NCI-H1417 (cell line): ENCODE measurements at regions not wholly inside any gene's neighbourhood (a gene's known extent, or its start where the extent isn't known, plus 50 kb on each side); places are given as distances from the start of the nearest gene placed in this dataset.

ENCODE experiments used
- DNase-seq, 3 experiments: peaks; one replicate each; lab custom pipeline; 2025; lab: John Stamatoyannopoulos, UW

DNA sequence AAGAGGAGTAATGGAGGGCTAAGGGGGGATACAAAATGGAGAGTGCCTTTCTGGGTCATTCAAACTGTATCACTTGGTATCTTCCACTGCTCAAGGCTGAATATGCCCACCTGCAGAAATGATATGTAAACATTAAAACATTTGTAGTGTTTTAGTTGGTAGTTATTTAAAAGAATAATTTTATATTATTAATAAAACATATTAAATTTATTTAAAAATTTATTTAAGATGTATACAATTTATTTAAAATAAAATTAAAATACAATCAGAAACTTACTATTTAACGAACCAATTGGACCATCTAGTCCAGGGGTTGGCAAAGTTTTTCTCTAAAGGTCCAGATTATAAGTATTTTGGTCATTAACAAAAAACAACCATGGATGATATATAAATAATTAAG lies 308.5 kb downstream of the PLK2 start:
- no peak for DNase-seq

GRCh38 chr5:58150926-58151325 lies 309.0 kb downstream of the PLK2 start:
- no peak for DNase-seq

DNA sequence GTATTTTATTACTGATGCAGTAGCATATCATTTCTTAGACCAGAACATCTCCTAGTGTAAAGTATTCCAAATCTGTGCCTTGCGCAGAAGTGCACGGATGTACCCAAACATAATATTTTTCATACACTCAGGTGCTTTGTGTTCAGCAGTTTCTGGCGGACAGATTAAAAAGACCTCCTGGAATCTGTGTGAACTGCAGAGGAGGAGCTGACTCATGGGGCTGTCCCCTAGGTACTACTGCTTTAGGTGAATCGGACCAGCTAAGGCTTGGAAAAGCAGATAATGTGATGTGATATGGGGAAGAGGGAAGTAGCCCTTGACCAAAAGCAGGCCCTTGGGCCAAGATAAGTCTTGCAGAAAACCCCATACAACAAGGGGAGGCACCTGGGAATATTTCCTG lies 310.1 kb downstream of the PLK2 start:
- no peak for DNase-seq

- peak in 2 of 3 experiments; percentile 44 to 63 for DNase-seq
These were observed 310.5 kb downstream of the PLK2 start for GRCh38 chr5:58149345-58149744.

- no peak for DNase-seq
These were observed 311.6 kb downstream of the PLK2 start for GRCh38 chr5:58148254-58148775.

DNA sequence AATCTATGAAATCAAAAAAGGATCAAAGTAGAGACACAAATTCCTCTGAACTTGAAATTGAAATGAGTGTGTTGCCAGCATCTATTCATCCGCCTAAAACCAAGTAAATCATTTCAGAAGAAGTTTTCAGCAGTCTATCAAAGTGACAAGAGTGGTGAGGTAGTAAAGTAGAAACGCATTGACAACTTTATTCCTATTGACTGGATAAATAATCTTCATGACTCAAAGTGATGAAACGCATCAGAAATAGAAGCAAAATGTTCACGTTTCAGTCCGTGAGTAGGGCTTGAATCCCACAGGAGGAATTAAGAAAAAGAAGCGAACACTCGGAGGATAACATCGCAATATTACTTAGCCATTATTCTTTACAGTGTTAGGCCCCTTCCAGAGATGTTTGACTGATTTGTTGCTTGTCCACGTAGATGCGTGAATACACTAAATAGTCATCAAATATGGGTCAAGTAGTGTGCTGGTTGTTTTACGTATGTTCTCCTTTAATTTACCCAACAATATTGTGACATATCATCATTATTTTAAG lies 314.4 kb downstream of the PLK2 start:
- no peak for DNase-seq

- peak in 1 of 3 experiments; percentile 62 for DNase-seq
These were observed 316.2 kb downstream of the PLK2 start for GRCh38 chr5:58143727-58144126.

- no peak for DNase-seq
These were observed 316.7 kb downstream of the PLK2 start for GRCh38 chr5:58143181-58143580.

GRCh38 chr5:58138791-58139190 lies 321.1 kb downstream of the PLK2 start:
- no peak for DNase-seq

GRCh38 chr5:58136406-58136805 lies 323.5 kb downstream of the PLK2 start:
- no peak for DNase-seq

GRCh38 chr5:58135571-58136335 lies 324.1 kb downstream of the PLK2 start:
- no peak for DNase-seq

GRCh38 chr5:58133631-58134296 lies 326.1 kb downstream of the PLK2 start:
- DNase-seq = peak in 1 of 3 experiments; percentile 25

- no peak for DNase-seq
These were observed 326.7 kb downstream of the PLK2 start for GRCh38 chr5:58133216-58133615.

- peak in 2 of 3 experiments; percentile 25 to 58 for DNase-seq
These were observed 332.3 kb downstream of the PLK2 start for GRCh38 chr5:58127255-58128220.

GRCh38 chr5:58123501-58123900 lies 336.4 kb downstream of the PLK2 start:
- no peak for DNase-seq

GRCh38 chr5:58122848-58123392 lies 337.0 kb downstream of the PLK2 start:
- DNase-seq = peak in 1 of 3 experiments; percentile 39

DNA sequence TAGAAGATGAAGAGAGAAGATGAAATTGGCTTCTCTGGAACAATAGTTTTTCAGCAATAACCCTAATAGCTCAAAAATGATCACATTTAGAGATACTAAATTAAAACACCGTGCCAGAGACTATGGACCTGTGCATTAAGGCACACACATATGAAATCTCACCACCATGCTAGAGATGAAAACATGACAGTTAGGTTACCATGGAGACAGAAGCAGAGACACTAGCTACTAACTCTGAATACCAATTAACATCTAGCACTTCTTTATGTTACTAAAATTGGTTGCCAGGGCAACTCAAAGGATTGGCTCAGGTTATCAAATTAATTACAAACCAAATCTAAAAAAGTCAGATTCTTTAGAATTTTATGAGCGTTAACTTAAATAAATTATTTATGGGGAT lies 337.7 kb downstream of the PLK2 start:
- DNase-seq = peak; percentile 12 to 78 (median 18)

GRCh38 chr5:58121391-58121790 lies 338.5 kb downstream of the PLK2 start:
- DNase-seq = peak in 1 of 3 experiments; percentile 37

DNA sequence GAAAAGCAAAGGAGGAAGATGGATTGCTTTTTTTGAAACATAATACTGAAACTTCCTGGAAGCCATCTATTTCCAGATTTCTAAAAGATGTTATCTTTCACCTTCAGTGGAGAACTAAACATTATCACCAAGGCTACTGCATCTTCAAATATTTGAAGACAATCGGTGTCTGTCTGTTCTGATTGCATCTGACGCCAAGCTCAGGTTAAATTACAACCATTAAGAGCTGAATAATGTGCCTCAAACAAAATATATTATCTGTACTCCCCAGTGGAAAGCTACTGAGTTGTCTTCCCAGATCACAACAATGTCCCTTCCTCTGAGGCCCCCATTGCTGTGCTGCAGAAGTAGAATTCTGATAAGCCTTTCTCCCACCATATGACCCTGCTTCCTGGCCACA lies 342.3 kb downstream of the PLK2 start:
- peak in 2 of 3 experiments; percentile 44 to 48 for DNase-seq

GRCh38 chr5:58116346-58116745 lies 343.5 kb downstream of the PLK2 start:
- DNase-seq = peak in 1 of 3 experiments; percentile 3

DNA sequence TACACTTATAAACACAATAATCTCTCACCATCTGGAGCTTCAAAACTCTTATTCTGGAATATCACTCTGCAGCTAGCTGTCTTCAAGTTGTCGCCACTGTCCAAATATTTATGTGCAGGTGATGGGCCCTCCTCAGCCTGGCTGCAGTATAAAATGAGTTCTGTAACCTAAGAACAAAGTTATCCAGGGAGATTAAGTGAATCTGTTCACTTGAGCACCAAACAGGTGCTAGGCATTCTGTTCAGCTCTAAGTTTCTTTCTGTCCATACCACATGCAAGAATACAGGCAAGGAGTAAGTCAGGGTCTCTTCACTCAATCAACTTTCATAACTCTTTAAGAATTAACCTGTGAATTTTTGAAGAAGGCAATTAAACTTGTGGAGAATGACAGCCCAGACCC lies 344.1 kb downstream of the PLK2 start:
- no peak for DNase-seq
